Uterus (tissue), 3 donors: ENCODE measurements at regions not wholly inside any gene's neighbourhood (a gene's known extent, or its start where the extent isn't known, plus 50 kb on each side); places are given as distances from the start of the nearest gene placed in this dataset.

ENCODE experiments used
- DNase-seq, 2 donors: peaks; one replicate each; pipeline ENCODE4 v3.0.0-alpha.2; 2019 to 2020
- H3K27ac ChIP-seq, 2 donors: fragments of 200-600 bp; sonication (generic); 1 replicate in 1 of 2; 2 replicates in 1 of 2; pipeline ENCODE4 v1.5.1; 2016 to 2018
- H3K27me3 ChIP-seq, 2 donors: fragments of 200-600 bp; sonication (generic); one replicate each; pipeline ENCODE4 v1.5.1; 2018 to 2019; ENCODE audit warnings: control low read depth in 1 of 2
- H3K36me3 ChIP-seq, 2 donors: fragments of 200-600 bp; sonication (generic); one replicate each; pipeline ENCODE4 v1.5.1; 2019; ENCODE audit warnings: control low read depth in 1 of 2
- H3K4me1 ChIP-seq, 2 donors: fragments of 200-600 bp; sonication (generic); one replicate each; pipeline ENCODE4 v1.5.1; 2018 to 2019; ENCODE audit warnings: control low read depth in 1 of 2
- H3K4me3 ChIP-seq, 2 donors: fragments of 200-600 bp; sonication (generic); 1 replicate in 1 of 2; 2 replicates in 1 of 2; pipeline ENCODE4 v1.5.1; 2018 to 2019; ENCODE audit warnings: mild to moderate bottlenecking in 1 of 2
- H3K9me3 ChIP-seq, 2 donors: fragments of 200-600 bp; sonication (generic); one replicate each; pipeline ENCODE4 v1.5.1; 2019; ENCODE audit warnings: control low read depth in 1 of 2
- POLR2A ChIP-seq, 2 donors: fragments of 450-650 bp; IDR thresholded peaks; one replicate each; pipeline ENCODE4 v1.6.1; 2016; ENCODE audit warnings: antibody characterized with exemption in 2 of 2, mild to moderate bottlenecking in 1 of 2, moderate library complexity in 1 of 2
- intact Hi-C: fragments of 100-400 bp; cut with DNase I; formaldehyde crosslinking; loops from one replicate; pipeline ENCODE4 v1.15.1; 2023; ENCODE audit warnings: low total_unique reads
- TF ChIP-seq, protein P1 (sequence below), 4 experiments: fragments of 200-600 bp in 2 of 4; fragments of 450-650 bp in 2 of 4; sonication (generic) in 2 of 4; IDR thresholded peaks; one replicate each; pipeline ENCODE4 v1.5.1; 2016 to 2019; ENCODE audit warnings: antibody characterized with exemption in 4 of 4, mild to moderate bottlenecking in 2 of 4, moderate library complexity in 1 of 4
- donor health status: DM: yes; HTN: yes; CAD: no.

DNA sequence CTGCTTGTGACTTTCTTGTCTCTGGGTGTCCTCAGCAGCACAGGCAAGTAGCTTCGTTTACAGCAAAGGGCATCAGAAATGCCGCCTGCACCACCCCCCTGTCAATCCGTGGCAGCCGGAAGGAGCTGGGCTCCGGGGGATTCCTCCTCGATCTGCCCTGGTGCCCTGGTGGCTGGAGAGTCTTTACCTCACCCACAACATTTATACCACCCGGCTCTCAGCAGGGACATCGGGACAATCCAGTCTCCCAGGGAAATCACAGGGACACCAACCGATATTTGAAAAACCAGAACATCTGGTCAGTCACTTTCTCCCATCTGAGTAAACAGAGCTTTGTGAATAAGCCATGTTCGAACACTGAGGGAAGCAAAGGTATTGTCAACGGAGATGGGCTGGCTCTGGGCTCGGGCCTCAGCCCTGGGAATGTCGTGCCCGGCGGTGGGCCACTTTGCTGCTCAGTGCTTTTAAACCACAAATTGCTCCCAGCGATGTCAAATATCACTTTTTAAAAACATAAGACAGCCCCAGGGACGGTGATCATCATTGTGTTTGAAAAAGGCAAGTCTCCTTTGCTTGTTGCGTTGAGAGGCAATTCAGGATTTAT lies 210.0 kb upstream of the SALL3 start:
- no peak for TF ChIP-seq POLR2A (IDR thresholded peaks at IDR 0.05)
- TF ChIP-seq, protein P1, sequence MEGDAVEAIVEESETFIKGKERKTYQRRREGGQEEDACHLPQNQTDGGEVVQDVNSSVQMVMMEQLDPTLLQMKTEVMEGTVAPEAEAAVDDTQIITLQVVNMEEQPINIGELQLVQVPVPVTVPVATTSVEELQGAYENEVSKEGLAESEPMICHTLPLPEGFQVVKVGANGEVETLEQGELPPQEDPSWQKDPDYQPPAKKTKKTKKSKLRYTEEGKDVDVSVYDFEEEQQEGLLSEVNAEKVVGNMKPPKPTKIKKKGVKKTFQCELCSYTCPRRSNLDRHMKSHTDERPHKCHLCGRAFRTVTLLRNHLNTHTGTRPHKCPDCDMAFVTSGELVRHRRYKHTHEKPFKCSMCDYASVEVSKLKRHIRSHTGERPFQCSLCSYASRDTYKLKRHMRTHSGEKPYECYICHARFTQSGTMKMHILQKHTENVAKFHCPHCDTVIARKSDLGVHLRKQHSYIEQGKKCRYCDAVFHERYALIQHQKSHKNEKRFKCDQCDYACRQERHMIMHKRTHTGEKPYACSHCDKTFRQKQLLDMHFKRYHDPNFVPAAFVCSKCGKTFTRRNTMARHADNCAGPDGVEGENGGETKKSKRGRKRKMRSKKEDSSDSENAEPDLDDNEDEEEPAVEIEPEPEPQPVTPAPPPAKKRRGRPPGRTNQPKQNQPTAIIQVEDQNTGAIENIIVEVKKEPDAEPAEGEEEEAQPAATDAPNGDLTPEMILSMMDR (IDR thresholded peaks at IDR 0.05): no peak
- H3K9me3 ChIP-seq: no peaks in the 10 kb centered on the region
- DNase-seq: no peak
- no peak overlapping the region for H3K4me3 ChIP-seq
- intact Hi-C loops: no loop called here
- H3K36me3 ChIP-seq: no peaks in the 10 kb centered on the region
- H3K4me1 ChIP-seq: no peaks in the 10 kb centered on the region
- H3K27ac ChIP-seq: no peak overlapping the region
- H3K27me3 ChIP-seq: no peaks in the 10 kb centered on the region

DNA sequence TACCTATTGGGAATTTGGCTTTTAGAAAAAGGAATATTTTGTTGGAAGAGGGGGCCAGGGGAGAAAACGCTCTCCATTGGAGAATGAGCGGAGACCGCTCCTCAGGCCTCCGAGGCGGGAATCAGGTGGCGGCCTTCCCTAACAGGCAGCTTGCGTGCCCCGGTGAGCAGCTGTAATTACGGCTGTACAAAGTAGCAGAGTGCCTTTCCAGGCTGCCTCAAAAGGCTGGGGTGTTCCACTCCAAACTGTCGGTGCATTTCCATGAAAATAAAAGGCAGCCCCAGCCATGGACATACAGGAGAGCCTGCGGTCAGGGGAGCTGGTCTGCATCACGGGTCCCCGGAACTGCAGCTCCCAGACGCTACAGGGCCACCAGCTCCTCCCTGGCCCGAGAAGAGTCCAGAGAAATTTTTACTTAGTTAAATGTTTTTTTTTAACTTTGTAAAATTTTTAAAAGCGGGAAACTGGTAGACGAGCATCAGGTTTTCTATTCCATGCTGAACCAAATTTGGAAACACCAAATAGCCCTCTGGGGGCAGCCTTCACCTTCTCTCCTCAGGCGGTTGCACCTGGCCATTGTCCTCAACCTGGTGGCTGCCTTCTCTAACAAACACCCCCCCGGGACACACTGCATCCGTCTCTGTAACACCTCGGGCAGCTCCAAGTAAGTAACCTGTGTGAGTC lies 209.3 kb upstream of the SALL3 start:
- Histone ChIP-seq H3K4me3 (no peak overlapping the region), H3K9me3 (no peaks in the 10 kb centered on the region), H3K36me3 (no peaks in the 10 kb centered on the region), H3K27me3 (no peaks in the 10 kb centered on the region), H3K4me1 (no peaks in the 10 kb centered on the region), H3K27ac (no peak overlapping the region)
- no peak for TF ChIP-seq POLR2A (IDR thresholded peaks at IDR 0.05)
- TF ChIP-seq, protein P1 (IDR thresholded peaks at IDR 0.05): no peak
- intact Hi-C loops: no loop called here
- DNase-seq: no peak

- DNase-seq: no peak
- H3K27me3 ChIP-seq: no peaks in the 10 kb centered on the region
These were observed 208.8 kb upstream of the SALL3 start for GRCh38 chr18:78770823-78771139.

DNA sequence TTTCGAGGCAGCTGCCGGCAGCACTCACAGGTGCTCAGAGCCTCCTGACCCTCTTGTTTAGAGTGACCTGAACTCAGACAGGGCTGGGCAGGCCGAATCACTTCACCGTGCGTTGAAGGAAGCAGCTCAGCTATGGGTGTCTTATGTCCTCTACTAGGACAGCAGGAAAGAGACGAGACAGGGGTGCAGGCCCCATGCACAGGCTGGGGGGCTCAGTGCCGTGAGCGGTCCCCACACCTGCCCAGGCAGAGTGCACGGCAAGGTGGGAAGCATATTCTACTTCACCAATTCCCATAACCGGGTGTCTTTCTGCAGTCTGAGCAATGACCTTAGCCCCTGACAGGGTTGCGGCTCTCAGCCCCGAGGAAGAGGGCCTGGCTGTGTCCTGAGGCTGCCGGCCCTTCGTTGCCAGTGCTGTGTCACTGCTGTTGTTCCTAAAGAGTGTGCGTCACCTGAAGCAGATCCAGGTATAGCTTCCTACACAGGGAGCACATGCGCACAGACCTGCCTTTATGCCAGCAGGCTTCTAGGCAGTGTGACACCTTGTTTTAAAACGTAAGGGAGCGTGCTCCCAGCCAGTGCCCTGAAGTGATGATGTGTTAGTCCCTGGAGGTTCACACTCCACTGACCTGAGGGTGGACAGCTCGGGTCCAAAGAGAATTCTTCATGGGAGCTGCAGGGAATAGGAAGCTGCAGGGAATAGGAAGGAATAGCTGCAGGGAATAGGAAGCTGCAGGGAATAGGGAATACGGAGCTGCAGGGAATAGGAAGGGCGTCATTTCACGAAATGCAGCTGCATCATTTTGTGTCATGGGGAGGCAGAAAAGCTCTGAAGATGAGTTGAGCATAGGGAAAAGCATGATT lies 207.9 kb upstream of the SALL3 start:
- Histone ChIP-seq H3K9me3 (no peaks in the 10 kb centered on the region), H3K4me3 (no peak overlapping the region), H3K27me3 (no peaks in the 10 kb centered on the region), H3K36me3 (no peaks in the 10 kb centered on the region), H3K4me1 (no peaks in the 10 kb centered on the region), H3K27ac (no peak overlapping the region)
- intact Hi-C loops: no loop called here
- TF ChIP-seq, protein P1 (IDR thresholded peaks at IDR 0.05): no peak
- TF ChIP-seq POLR2A (IDR thresholded peaks at IDR 0.05): no peak
- DNase-seq: no peak

More at GRCh38 chr18:78770823-78771139, 208.8 kb upstream of the SALL3 start:
- intact Hi-C loops: no loop called here
- no peak overlapping the region for H3K4me3 ChIP-seq
- no peaks in the 10 kb centered on the region for H3K4me1 ChIP-seq
- no peaks in the 10 kb centered on the region for H3K9me3 ChIP-seq
- H3K27ac ChIP-seq: no peak overlapping the region
- TF ChIP-seq, protein P1 (IDR thresholded peaks at IDR 0.05): no peak
- TF ChIP-seq POLR2A (IDR thresholded peaks at IDR 0.05): no peak
- no peaks in the 10 kb centered on the region for H3K36me3 ChIP-seq
